ENCODE measurements at regions not wholly inside any gene's neighbourhood (a gene's known extent, or its start where the extent isn't known, plus 50 kb on each side); places are given as distances from the start of the nearest gene placed in this dataset.

GRCh38 chr4:170256807-170257206, 167.1 kb upstream of the AADAT start:
- DNase-seq (ENCODE audit: low read depth) = no peak
- no peak for TF ChIP-seq CTCF (IDR thresholded peaks at IDR 0.05; ENCODE audit: low read depth, low read length, missing control alignments)
- no peak overlapping the region for H3K4me3 ChIP-seq (ENCODE audit: low read depth, low read length)

GRCh38 chr4:170248576-170248975, 158.8 kb upstream of the AADAT start:
- DNase-seq (ENCODE audit: low read depth) = no peak

GRCh38 chr4:170248029-170248428, 158.3 kb upstream of the AADAT start:
- no peak for TF ChIP-seq CTCF (IDR thresholded peaks at IDR 0.05; ENCODE audit: low read depth, low read length, missing control alignments)
- no peak for DNase-seq (ENCODE audit: low read depth)
- no peak overlapping the region for H3K4me3 ChIP-seq (ENCODE audit: low read depth, low read length)

More at GRCh38 chr4:170248576-170248975, 158.8 kb upstream of the AADAT start:
- H3K4me3 ChIP-seq (ENCODE audit: low read depth, low read length) = no peak overlapping the region
- no peak for TF ChIP-seq CTCF (IDR thresholded peaks at IDR 0.05; ENCODE audit: low read depth, low read length, missing control alignments)

- no peak overlapping the region for H3K4me3 ChIP-seq (ENCODE audit: low read depth, low read length)
- no peak for TF ChIP-seq CTCF (IDR thresholded peaks at IDR 0.05; ENCODE audit: low read depth, low read length, missing control alignments)
- no peak for DNase-seq (ENCODE audit: low read depth)
These were observed 157.8 kb upstream of the AADAT start for GRCh38 chr4:170247596-170247995.

- no peak overlapping the region for H3K4me3 ChIP-seq (ENCODE audit: low read depth, low read length)
- TF ChIP-seq CTCF (IDR thresholded peaks at IDR 0.05; ENCODE audit: low read depth, low read length, missing control alignments) = no peak
- DNase-seq (ENCODE audit: low read depth) = no peak
These were observed 154.0 kb upstream of the AADAT start for GRCh38 chr4:170243662-170244288.

GRCh38 chr4:170242471-170242870, 152.7 kb upstream of the AADAT start:
- no peak for DNase-seq (ENCODE audit: low read depth)
- no peak overlapping the region for H3K4me3 ChIP-seq (ENCODE audit: low read depth, low read length)
- no peak for TF ChIP-seq CTCF (IDR thresholded peaks at IDR 0.05; ENCODE audit: low read depth, low read length, missing control alignments)

- no peak for DNase-seq (ENCODE audit: low read depth)
- H3K4me3 ChIP-seq (ENCODE audit: low read depth, low read length) = no peak overlapping the region
- TF ChIP-seq CTCF (IDR thresholded peaks at IDR 0.05; ENCODE audit: low read depth, low read length, missing control alignments) = no peak
These were observed 145.0 kb upstream of the AADAT start for GRCh38 chr4:170234800-170235199.
